ELF-1 (cell line): ENCODE measurements at regions not wholly inside any gene's neighbourhood (a gene's known extent, or its start where the extent isn't known, plus 50 kb on each side); places are given as distances from the start of the nearest gene placed in this dataset.

Source experiments
- DNase-seq: peaks from one replicate; pipeline ENCODE4 v3.0.0-alpha.2; 2016; ENCODE audit warnings: low read depth, low spot score

DNA sequence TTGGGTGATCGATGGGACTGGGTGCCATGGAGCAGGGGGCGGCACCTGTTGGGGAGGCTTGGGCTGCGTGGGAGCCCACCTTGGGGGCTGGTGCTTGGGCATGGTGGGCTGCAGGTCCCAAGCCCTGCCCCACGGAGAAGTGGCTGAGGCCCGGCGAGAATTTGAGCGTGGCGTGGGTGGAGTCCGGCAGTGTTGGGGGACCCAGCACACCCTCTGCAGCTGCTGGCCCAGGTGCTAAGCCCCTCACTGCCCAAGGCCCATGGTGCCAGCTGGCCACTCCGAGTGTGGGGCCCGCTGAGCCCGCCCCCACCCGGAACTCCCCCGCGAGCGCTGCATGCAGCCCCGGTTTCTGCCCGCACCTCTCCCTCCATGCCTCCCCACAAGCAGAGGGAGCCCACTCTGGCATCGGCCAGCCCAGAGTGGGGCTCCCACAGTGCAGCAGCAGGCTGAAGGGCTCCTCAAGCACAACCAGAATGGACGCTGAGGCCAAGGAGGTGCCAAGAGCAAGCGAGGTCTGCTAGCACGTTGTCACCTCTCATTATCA lies 1178.6 kb upstream of the CDH10 start:
- DNase-seq: no peak
